ENCODE measurements at regions not wholly inside any gene's neighbourhood (a gene's known extent, or its start where the extent isn't known, plus 50 kb on each side); places are given as distances from the start of the nearest gene placed in this dataset.

GRCh38 chr1:58030456-58030855 lies 516.1 kb downstream of the OMA1 start:
- TF ChIP-seq CTCF (conservative IDR thresholded peaks at IDR 0.05 in 1 of 2, IDR thresholded peaks at IDR 0.05 in 1 of 2; ENCODE audit: low read depth in 1 of 2, low read length in 2 of 2) (no peak), EZH2 (IDR thresholded peaks at IDR 0.05; ENCODE audit: low read length, missing control alignments) (no peak)
